MM.1S (cell line): ENCODE measurements at regions not wholly inside any gene's neighbourhood (a gene's known extent, or its start where the extent isn't known, plus 50 kb on each side); places are given as distances from the start of the nearest gene placed in this dataset.

ENCODE experiments used
- EZH2phosphoT487 ChIP-seq: fragments of 300-600 bp; sonication (generic); IDR thresholded peaks from 2 replicates; pipeline ENCODE4 v1.6.1; 2018; ENCODE audit warnings: antibody characterized with exemption, low read length
- TF ChIP-seq, protein P1 (sequence below): fragments of 300-600 bp; sonication (generic); IDR thresholded peaks from 2 replicates; pipeline ENCODE4 v1.5.1; 2016; ENCODE audit warnings: antibody characterized with exemption, low read length, mixed read lengths

DNA sequence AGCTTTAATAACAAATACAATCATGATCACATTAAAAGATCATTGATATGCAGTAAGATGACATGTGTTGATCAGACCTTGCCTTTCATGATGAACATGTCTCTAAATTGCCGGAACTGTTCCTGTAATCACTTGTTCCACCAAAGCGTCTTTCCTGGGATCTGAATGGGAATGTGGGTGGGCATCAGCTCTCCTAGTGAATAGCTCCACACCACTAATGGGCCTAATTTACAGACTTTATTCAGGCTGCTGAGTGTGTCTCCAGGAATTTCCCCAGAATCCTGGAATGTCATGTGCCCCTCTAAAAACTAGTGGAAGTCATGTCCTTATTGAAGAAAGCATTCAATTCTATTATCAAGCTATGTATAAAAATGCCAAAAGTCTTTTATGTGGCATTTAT, 765.1 kb upstream of the CTNND2 start:
- TF ChIP-seq, protein P1, sequence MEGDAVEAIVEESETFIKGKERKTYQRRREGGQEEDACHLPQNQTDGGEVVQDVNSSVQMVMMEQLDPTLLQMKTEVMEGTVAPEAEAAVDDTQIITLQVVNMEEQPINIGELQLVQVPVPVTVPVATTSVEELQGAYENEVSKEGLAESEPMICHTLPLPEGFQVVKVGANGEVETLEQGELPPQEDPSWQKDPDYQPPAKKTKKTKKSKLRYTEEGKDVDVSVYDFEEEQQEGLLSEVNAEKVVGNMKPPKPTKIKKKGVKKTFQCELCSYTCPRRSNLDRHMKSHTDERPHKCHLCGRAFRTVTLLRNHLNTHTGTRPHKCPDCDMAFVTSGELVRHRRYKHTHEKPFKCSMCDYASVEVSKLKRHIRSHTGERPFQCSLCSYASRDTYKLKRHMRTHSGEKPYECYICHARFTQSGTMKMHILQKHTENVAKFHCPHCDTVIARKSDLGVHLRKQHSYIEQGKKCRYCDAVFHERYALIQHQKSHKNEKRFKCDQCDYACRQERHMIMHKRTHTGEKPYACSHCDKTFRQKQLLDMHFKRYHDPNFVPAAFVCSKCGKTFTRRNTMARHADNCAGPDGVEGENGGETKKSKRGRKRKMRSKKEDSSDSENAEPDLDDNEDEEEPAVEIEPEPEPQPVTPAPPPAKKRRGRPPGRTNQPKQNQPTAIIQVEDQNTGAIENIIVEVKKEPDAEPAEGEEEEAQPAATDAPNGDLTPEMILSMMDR, result no peak
- no peak for TF ChIP-seq EZH2phosphoT487
